ENCODE measurements at regions not wholly inside any gene's neighbourhood (a gene's known extent, or its start where the extent isn't known, plus 50 kb on each side); places are given as distances from the start of the nearest gene placed in this dataset.
A peak's percentile ranks its signal among the peaks of the same experiment; 100 is the strongest.

- Histone ChIP-seq H4K20me1 (ENCODE audit: insufficient read depth) (no peaks in the 10 kb centered on the region), H3F3A (ENCODE audit: insufficient read depth, low read depth) (no peaks in the 10 kb centered on the region), H3K27ac (no peak overlapping the region), H3K4me1 (replicated peaks; ENCODE audit: insufficient read depth) (no peaks in the 10 kb centered on the region), H3K9me3 (ENCODE audit: insufficient read depth, low read depth) (peaks cover 20% of the 10 kb centered on the region; the same call in 1 of the 2 replicates), H3K27me3 (ENCODE audit: insufficient read depth, low read depth) (no peaks in the 10 kb centered on the region), H3K4me2 (no peak overlapping the region), H3K9me2 (ENCODE audit: insufficient read depth) (peaks cover 5% of the 10 kb centered on the region), H3K36me3 (ENCODE audit: low read depth) (no peaks in the 10 kb centered on the region), H2AFZ (no peak overlapping the region), H3K79me2 (ENCODE audit: low read depth) (no peaks in the 10 kb centered on the region), H3K4me3 (no peak overlapping the region)
- TF ChIP-seq CTCF (conservative IDR thresholded peaks at IDR 0.05) (no peak), EZH2 (IDR thresholded peaks at IDR 0.05; ENCODE audit: low read depth) (no peak)
- no TSS peak for BruUV-seq (replicated peaks)
- CTCF ChIA-PET = no interaction called here
- intact Hi-C loops (cut with micrococcal nuclease; ENCODE audit: unreplicated experiment) = no loop called here
- POLR2A ChIA-PET (ENCODE audit: unreplicated experiment) = no interaction called here
- DNase-seq = no peak
Observed at GRCh38 chr6:126685182-126685581, 345.3 kb downstream of the CENPW start.

GRCh38 chr6:126696921-126697693 lies 357.2 kb downstream of the CENPW start:
- peaks cover 7% of the 10 kb centered on the region; the same call in 1 of the 2 replicates for H3K4me1 ChIP-seq (replicated peaks; ENCODE audit: insufficient read depth)
- no peaks in the 10 kb centered on the region; the same call in 1 of the 2 replicates for H3K9me2 ChIP-seq (ENCODE audit: insufficient read depth)
- H3K9me3 ChIP-seq (ENCODE audit: insufficient read depth, low read depth) = no peaks in the 10 kb centered on the region
- TF ChIP-seq CTCF (conservative IDR thresholded peaks at IDR 0.05) (no peak), EZH2 (IDR thresholded peaks at IDR 0.05; ENCODE audit: low read depth) (no peak)
- no peak overlapping the region for H2AFZ ChIP-seq
- no TSS peak for BruUV-seq (replicated peaks)
- intact Hi-C loops (cut with micrococcal nuclease; ENCODE audit: unreplicated experiment) = no loop called here
- H3K27ac ChIP-seq = no peak overlapping the region
- H3F3A ChIP-seq (ENCODE audit: insufficient read depth, low read depth) = no peaks in the 10 kb centered on the region
- no peaks in the 10 kb centered on the region for H3K79me2 ChIP-seq (ENCODE audit: low read depth)
- ChIA-PET CTCF (no interaction called here), POLR2A (ENCODE audit: unreplicated experiment) (no interaction called here)
- DNase-seq = no peak
- H3K27me3 ChIP-seq (ENCODE audit: insufficient read depth, low read depth) = no peaks in the 10 kb centered on the region
- H3K4me3 ChIP-seq = no peak overlapping the region
- H4K20me1 ChIP-seq (ENCODE audit: insufficient read depth) = no peaks in the 10 kb centered on the region
- H3K4me2 ChIP-seq = no peak overlapping the region
- H3K36me3 ChIP-seq (ENCODE audit: low read depth) = no peaks in the 10 kb centered on the region

- DNase-seq = no peak
- Histone ChIP-seq H3K4me3 (no peak overlapping the region), H3K9me2 (ENCODE audit: insufficient read depth) (peaks cover 2% of the 10 kb centered on the region; the same call in 1 of the 2 replicates), H2AFZ (0 out of 2 replicates have a peak overlapping the region, but pooled peaks have one; percentile 40), H3K4me1 (replicated peaks; ENCODE audit: insufficient read depth) (peaks cover 11% of the 10 kb centered on the region; the same call in 1 of the 2 replicates), H3F3A (ENCODE audit: insufficient read depth, low read depth) (no peaks in the 10 kb centered on the region), H3K27ac (no peak overlapping the region), H3K9me3 (ENCODE audit: insufficient read depth, low read depth) (no peaks in the 10 kb centered on the region), H3K4me2 (no peak overlapping the region), H3K36me3 (ENCODE audit: low read depth) (no peaks in the 10 kb centered on the region), H4K20me1 (ENCODE audit: insufficient read depth) (no peaks in the 10 kb centered on the region), H3K27me3 (ENCODE audit: insufficient read depth, low read depth) (no peaks in the 10 kb centered on the region), H3K79me2 (ENCODE audit: low read depth) (no peaks in the 10 kb centered on the region)
- POLR2A ChIA-PET (ENCODE audit: unreplicated experiment) = no interaction called here
- TF ChIP-seq EZH2 (IDR thresholded peaks at IDR 0.05; ENCODE audit: low read depth) = no peak
- TF ChIP-seq CTCF (conservative IDR thresholded peaks at IDR 0.05) = no peak
- CTCF ChIA-PET = no interaction called here
- intact Hi-C loops (cut with micrococcal nuclease; ENCODE audit: unreplicated experiment) = no loop called here
- no TSS peak for BruUV-seq (replicated peaks)
Observed at GRCh38 chr6:126698732-126699240, 358.9 kb downstream of the CENPW start.

All from PC-9 (cell line).